Sigmoid colon (tissue), 6 donors: ENCODE measurements at regions not wholly inside any gene's neighbourhood (a gene's known extent, or its start where the extent isn't known, plus 50 kb on each side); places are given as distances from the start of the nearest gene placed in this dataset.

Experiments
- DNase-seq: peaks from one replicate; pipeline ENCODE4 v3.0.0-alpha.2; 2019
- H3K27ac ChIP-seq, 4 donors: fragments of 200-600 bp; sonication (generic); one replicate each; pipeline ENCODE4 v1.5.1; 2016 to 2019; ENCODE audit warnings: mild to moderate bottlenecking in 1 of 4
- H3K27me3 ChIP-seq, 3 donors: fragments of 200-600 bp; sonication (generic); one replicate each; pipeline ENCODE4 v1.5.1; 2019; ENCODE audit warnings: mild to moderate bottlenecking in 1 of 3
- H3K36me3 ChIP-seq, 4 donors: fragments of 200-600 bp; sonication (generic); one replicate each; pipeline ENCODE4 v1.5.1; 2016 to 2019
- H3K4me1 ChIP-seq, 4 donors: fragments of 200-600 bp; sonication (generic); one replicate each; pipeline ENCODE4 v1.5.1; 2017 to 2019
- H3K4me3 ChIP-seq, 4 donors: fragments of 200-600 bp; sonication (generic); one replicate each; pipeline ENCODE4 v1.5.1; 2017 to 2019; ENCODE audit warnings: mild to moderate bottlenecking in 2 of 4, moderate library complexity in 1 of 4
- H3K9me3 ChIP-seq, 4 donors: fragments of 200-600 bp in 3 of 4; sonication (generic) in 3 of 4; one replicate each; pipeline versions ENCODE4 v1.5.1 to v1.6.1; 2013 to 2019
- EP300 ChIP-seq, 4 donors: sonication (generic); formaldehyde crosslinking; IDR thresholded peaks; one replicate each; pipeline ENCODE4 v1.6.1; 2017; ENCODE audit warnings: antibody characterized with exemption in 4 of 4
- POLR2A ChIP-seq, 2 donors: fragments of 450-650 bp; IDR thresholded peaks; one replicate each; pipeline ENCODE4 v1.6.1; 2016; ENCODE audit warnings: antibody characterized with exemption in 2 of 2, mild to moderate bottlenecking in 2 of 2, moderate library complexity in 2 of 2
- POLR2AphosphoS5 ChIP-seq, 4 donors: sonication (generic); formaldehyde crosslinking; IDR thresholded peaks; one replicate each; pipeline ENCODE4 v1.6.1; 2017; ENCODE audit warnings: antibody characterized with exemption in 4 of 4
- WGBS, 2 donors: extraction: QIAGEN DNeasy Blood & Tissue Kit; methylation state at CpG; one replicate each; pipeline ENCODE4 v1.1.7; 2013; 5-methylcytosine and 5-hydroxymethylcytosine counted together
- intact Hi-C: fragments of 100-400 bp; cut with DNase I; formaldehyde crosslinking; loops from one replicate; pipeline ENCODE4 v1.15.1; 2023
- TF ChIP-seq, protein P1 (sequence below), 4 experiments: fragments of 450-650 bp in 3 of 4; fragments of 200-600 bp in 1 of 4; IDR thresholded peaks; one replicate each; pipeline ENCODE4 v1.5.1; 2016 to 2019; ENCODE audit warnings: antibody characterized with exemption in 4 of 4, mild to moderate bottlenecking in 3 of 4, moderate library complexity in 2 of 4
- donor health status: healthy with polysubstance abuse.
- donor health status: healthy.

DNA sequence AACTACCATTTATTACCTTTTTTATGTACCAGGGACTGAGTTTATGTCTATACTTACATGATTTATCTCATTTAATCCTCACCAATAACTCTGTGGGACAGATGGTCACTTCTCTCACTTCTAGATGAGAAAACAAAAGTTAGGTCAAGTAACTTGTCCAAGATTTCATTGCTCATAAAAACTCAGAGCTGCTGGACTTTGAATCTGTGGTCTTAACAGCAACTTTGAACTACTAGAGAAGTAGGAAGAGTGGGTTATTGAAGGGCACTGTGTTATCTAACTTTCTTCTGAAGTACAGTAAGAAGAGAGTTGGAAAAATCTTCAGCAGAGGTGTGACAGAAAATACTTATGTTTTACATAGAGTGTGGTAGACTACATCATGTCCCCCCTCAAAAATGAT is 214.2 kb upstream of the BMPER start:
- Histone ChIP-seq H3K36me3 (no peaks in the 10 kb centered on the region), H3K4me1 (no peaks in the 10 kb centered on the region), H3K4me3 (no peak overlapping the region), H3K27me3 (no peaks in the 10 kb centered on the region), H3K9me3 (no peaks in the 10 kb centered on the region), H3K27ac (no peak overlapping the region)
- TF ChIP-seq POLR2AphosphoS5 (IDR thresholded peaks at IDR 0.05) (no peak), POLR2A (IDR thresholded peaks at IDR 0.05) (no peak), EP300 (IDR thresholded peaks at IDR 0.05) (no peak)
- TF ChIP-seq, protein P1, sequence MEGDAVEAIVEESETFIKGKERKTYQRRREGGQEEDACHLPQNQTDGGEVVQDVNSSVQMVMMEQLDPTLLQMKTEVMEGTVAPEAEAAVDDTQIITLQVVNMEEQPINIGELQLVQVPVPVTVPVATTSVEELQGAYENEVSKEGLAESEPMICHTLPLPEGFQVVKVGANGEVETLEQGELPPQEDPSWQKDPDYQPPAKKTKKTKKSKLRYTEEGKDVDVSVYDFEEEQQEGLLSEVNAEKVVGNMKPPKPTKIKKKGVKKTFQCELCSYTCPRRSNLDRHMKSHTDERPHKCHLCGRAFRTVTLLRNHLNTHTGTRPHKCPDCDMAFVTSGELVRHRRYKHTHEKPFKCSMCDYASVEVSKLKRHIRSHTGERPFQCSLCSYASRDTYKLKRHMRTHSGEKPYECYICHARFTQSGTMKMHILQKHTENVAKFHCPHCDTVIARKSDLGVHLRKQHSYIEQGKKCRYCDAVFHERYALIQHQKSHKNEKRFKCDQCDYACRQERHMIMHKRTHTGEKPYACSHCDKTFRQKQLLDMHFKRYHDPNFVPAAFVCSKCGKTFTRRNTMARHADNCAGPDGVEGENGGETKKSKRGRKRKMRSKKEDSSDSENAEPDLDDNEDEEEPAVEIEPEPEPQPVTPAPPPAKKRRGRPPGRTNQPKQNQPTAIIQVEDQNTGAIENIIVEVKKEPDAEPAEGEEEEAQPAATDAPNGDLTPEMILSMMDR (IDR thresholded peaks at IDR 0.05), result no peak
- DNase-seq, result no peak
- intact Hi-C loops, result no loop called here

DNA sequence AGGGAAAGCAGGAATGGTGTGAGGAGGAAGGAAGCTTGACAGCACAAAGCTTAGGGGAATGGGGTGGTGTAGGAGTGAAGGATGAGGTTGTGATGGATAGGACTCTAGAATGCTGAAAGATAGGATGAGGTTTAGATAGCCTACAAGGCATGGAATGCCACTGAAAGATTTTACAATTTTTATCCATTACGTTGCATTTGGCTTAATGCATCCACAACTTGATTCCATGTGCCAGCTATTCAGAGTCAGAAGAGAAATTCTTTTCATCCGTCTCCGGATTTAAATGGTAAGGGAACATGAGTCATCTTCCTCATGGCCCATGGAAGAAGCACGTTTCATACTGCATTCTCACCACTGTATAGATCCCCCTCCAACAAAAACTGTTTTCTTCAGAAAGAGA is 212.4 kb upstream of the BMPER start:
- TF ChIP-seq POLR2AphosphoS5 (IDR thresholded peaks at IDR 0.05) (no peak), POLR2A (IDR thresholded peaks at IDR 0.05) (no peak), EP300 (IDR thresholded peaks at IDR 0.05) (no peak)
- TF ChIP-seq, protein P1 (IDR thresholded peaks at IDR 0.05), result no peak
- Histone ChIP-seq H3K4me1 (no peaks in the 10 kb centered on the region), H3K27me3 (no peaks in the 10 kb centered on the region), H3K4me3 (no peak overlapping the region), H3K9me3 (no peaks in the 10 kb centered on the region), H3K36me3 (no peaks in the 10 kb centered on the region), H3K27ac (no peak overlapping the region)
- no peak for DNase-seq
- 81 to 90% methylated on average over 4 of the region's 4 CpGs for WGBS, 2 donors
- intact Hi-C loops, result no loop called here

- Histone ChIP-seq H3K9me3 (no peaks in the 10 kb centered on the region), H3K4me1 (no peaks in the 10 kb centered on the region), H3K4me3 (no peak overlapping the region), H3K27ac (no peak overlapping the region), H3K36me3 (no peaks in the 10 kb centered on the region), H3K27me3 (no peaks in the 10 kb centered on the region)
- WGBS, 2 donors, result 71 to 72% methylated on average over 2 of the region's 2 CpGs
- TF ChIP-seq, protein P1 (IDR thresholded peaks at IDR 0.05), result no peak
- no peak for TF ChIP-seq POLR2A (IDR thresholded peaks at IDR 0.05)
- TF ChIP-seq POLR2AphosphoS5 (IDR thresholded peaks at IDR 0.05), result no peak
- no peak for TF ChIP-seq EP300 (IDR thresholded peaks at IDR 0.05)
- no peak for DNase-seq
- intact Hi-C loops, result no loop called here
Measured at GRCh38 chr7:33694006-33694405, 211.3 kb upstream of the BMPER start.

- Histone ChIP-seq H3K4me1 (no peaks in the 10 kb centered on the region), H3K27me3 (no peaks in the 10 kb centered on the region), H3K27ac (no peak overlapping the region), H3K36me3 (no peaks in the 10 kb centered on the region), H3K9me3 (peaks cover 0 to 11% (median 7%) of the 10 kb centered on the region in 4 donors), H3K4me3 (no peak overlapping the region)
- intact Hi-C loops, result no loop called here
- DNase-seq, result no peak
- no peak for TF ChIP-seq POLR2AphosphoS5 (IDR thresholded peaks at IDR 0.05)
- TF ChIP-seq, protein P1 (IDR thresholded peaks at IDR 0.05), result no peak
- no peak for TF ChIP-seq EP300 (IDR thresholded peaks at IDR 0.05)
- TF ChIP-seq POLR2A (IDR thresholded peaks at IDR 0.05), result no peak
- WGBS, 2 donors, result 21 to 68% methylated on average over 3 of the region's 3 CpGs
Measured at GRCh38 chr7:33697616-33698015, 207.7 kb upstream of the BMPER start.

DNA sequence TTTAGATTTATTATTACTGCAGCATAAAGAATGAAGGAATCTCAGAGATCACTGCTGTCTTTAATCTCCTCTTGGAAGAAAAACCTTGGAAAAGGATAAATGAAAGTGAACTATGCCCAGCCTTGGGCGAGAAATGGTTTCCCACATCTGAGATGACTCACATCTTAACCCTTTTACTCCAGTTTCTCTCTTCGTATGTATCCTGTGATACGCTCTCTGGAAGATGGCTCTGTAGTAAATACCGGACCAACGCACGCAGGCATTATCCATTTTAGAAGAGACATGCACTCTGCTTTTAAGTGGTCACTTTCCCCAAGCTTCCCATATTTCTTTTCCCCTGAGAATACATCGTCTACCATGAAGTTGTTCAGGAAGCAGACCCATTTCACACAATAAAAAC is 207.3 kb upstream of the BMPER start:
- TF ChIP-seq POLR2A (IDR thresholded peaks at IDR 0.05), result no peak
- TF ChIP-seq POLR2AphosphoS5 (IDR thresholded peaks at IDR 0.05), result no peak
- TF ChIP-seq, protein P1 (IDR thresholded peaks at IDR 0.05), result no peak
- TF ChIP-seq EP300 (IDR thresholded peaks at IDR 0.05), result no peak
- H3K9me3 ChIP-seq, result peaks cover 0 to 11% (median 7%) of the 10 kb centered on the region in 4 donors
- intact Hi-C loops, result no loop called here
- H3K36me3 ChIP-seq, result no peaks in the 10 kb centered on the region
- H3K4me1 ChIP-seq, result no peaks in the 10 kb centered on the region
- no peak overlapping the region for H3K27ac ChIP-seq
- H3K4me3 ChIP-seq, result no peak overlapping the region
- no peak for DNase-seq
- WGBS, 2 donors, result 46 to 77% methylated on average over 7 of the region's 7 CpGs
- H3K27me3 ChIP-seq, result no peaks in the 10 kb centered on the region
